ENCODE measurements at regions not wholly inside any gene's neighbourhood (a gene's known extent, or its start where the extent isn't known, plus 50 kb on each side); places are given as distances from the start of the nearest gene placed in this dataset.

DNA sequence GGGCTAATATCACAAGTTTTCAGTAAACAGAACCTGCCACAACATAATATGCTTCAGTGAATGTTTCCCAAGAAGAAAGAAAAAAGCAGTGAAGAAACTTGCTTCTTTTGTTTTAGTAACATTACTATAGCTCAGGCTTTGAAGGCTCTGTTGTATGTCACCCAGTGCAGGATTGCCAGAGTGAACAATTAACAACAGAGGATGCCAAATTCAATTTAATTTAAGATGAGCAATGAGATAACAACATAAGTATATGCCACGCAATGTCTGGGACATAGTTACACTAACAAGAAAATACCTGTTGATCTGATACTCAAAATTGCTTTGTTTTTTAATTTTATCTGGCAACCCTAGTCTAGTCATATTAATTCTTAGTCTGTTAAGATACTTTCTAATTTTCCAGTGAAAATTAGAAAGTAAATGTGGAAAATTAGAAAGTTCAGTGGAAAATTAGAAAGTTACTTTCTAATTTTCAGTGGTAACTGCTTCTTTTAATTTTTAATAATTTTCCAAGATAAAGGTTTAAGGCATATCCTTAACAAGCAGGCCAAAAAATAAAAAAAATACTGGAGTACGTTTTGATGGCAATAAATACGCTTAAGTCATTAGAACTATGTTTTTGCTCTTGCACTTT is 336.3 kb downstream of the SLITRK6 start:
- no peak for TF ChIP-seq POLR2AphosphoS5 (IDR thresholded peaks at IDR 0.05; ENCODE audit: borderline replicate concordance, low read depth, low read length)
- no peak for TF ChIP-seq FOXP2 (optimal IDR thresholded peaks at IDR 0.05; ENCODE audit: control extremely low read depth, extremely low read length, insufficient read depth)
